Left kidney (tissue), 1 donor: ENCODE measurements at regions not wholly inside any gene's neighbourhood (a gene's known extent, or its start where the extent isn't known, plus 50 kb on each side); places are given as distances from the start of the nearest gene placed in this dataset.

Experiments
- DNase-seq: peaks from one replicate; pipeline ENCODE4 v3.0.0-alpha.2; 2013

- no peak for DNase-seq
Observed at GRCh38 chr13:106129273-106129672, 406.2 kb downstream of the EFNB2 start.

- DNase-seq = no peak
Observed at GRCh38 chr13:106122234-106122633, 413.2 kb downstream of the EFNB2 start.

- no peak for DNase-seq
Observed at GRCh38 chr13:106121173-106121754, 414.2 kb downstream of the EFNB2 start.

- DNase-seq = no peak
Observed at GRCh38 chr13:106118996-106119395, 416.5 kb downstream of the EFNB2 start.

- DNase-seq = no peak
Observed at GRCh38 chr13:106118050-106118449, 417.4 kb downstream of the EFNB2 start.

GRCh38 chr13:106117640-106118039 lies 417.8 kb downstream of the EFNB2 start:
- no peak for DNase-seq

GRCh38 chr13:106117035-106117434 lies 418.4 kb downstream of the EFNB2 start:
- peak; percentile 26 for DNase-seq

GRCh38 chr13:106115081-106115480 lies 420.4 kb downstream of the EFNB2 start:
- DNase-seq = no peak

- no peak for DNase-seq
Observed at GRCh38 chr13:106113796-106114195, 421.7 kb downstream of the EFNB2 start.

- no peak for DNase-seq
Observed at GRCh38 chr13:106112191-106112590, 423.3 kb downstream of the EFNB2 start.

- DNase-seq = no peak
Observed at GRCh38 chr13:106110241-106110855, 425.1 kb downstream of the EFNB2 start.

- DNase-seq = no peak
Observed at GRCh38 chr13:106109391-106109791, 426.1 kb downstream of the EFNB2 start.

GRCh38 chr13:106108346-106108745 lies 427.1 kb downstream of the EFNB2 start:
- DNase-seq = no peak

- DNase-seq = no peak
Observed at GRCh38 chr13:106107061-106107460, 428.4 kb downstream of the EFNB2 start.

GRCh38 chr13:106105153-106105552 lies 430.3 kb downstream of the EFNB2 start:
- no peak for DNase-seq

GRCh38 chr13:106104281-106104901 lies 431.1 kb downstream of the EFNB2 start:
- no peak for DNase-seq

GRCh38 chr13:106103779-106104178 lies 431.7 kb downstream of the EFNB2 start:
- no peak for DNase-seq

- no peak for DNase-seq
Observed at GRCh38 chr13:106102786-106103185, 432.7 kb downstream of the EFNB2 start.

- DNase-seq = no peak
Observed at GRCh38 chr13:106101201-106101600, 434.3 kb downstream of the EFNB2 start.

GRCh38 chr13:106100171-106100919 lies 435.1 kb downstream of the EFNB2 start:
- DNase-seq = no peak

- no peak for DNase-seq
Observed at GRCh38 chr13:106099765-106100164, 435.7 kb downstream of the EFNB2 start.

- no peak for DNase-seq
Observed at GRCh38 chr13:106098778-106099177, 436.7 kb downstream of the EFNB2 start.

- DNase-seq = no peak
Observed at GRCh38 chr13:106096661-106097092, 438.8 kb downstream of the EFNB2 start.
